ENCODE measurements at regions not wholly inside any gene's neighbourhood (a gene's known extent, or its start where the extent isn't known, plus 50 kb on each side); places are given as distances from the start of the nearest gene placed in this dataset.

DNA sequence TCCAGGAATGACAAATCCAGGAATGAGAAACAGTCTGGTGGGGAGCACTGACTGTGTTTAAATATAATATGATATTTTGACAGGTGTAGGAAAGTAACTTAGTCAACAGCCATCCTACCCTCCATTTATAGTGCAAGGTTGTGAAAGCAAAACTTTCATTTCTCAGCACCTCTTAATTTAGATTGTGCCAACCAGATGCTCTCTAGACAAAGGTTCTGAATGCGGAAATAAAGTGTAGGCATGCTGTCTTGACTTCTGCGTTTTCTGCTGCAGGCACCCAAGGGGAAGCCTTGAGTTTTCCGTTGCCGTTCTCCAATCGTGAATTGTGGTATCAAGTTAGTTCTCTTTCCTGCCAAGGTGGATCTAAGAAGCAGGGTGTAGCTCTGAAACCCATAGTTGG is 261.9 kb upstream of the SUCLG2 start:
- TF ChIP-seq CTCF (IDR thresholded peaks at IDR 0.05; ENCODE audit: low read length): no peak
- no peak for TF ChIP-seq EZH2 (IDR thresholded peaks at IDR 0.05; ENCODE audit: borderline replicate concordance, low read length)

Data from OCI-LY1 (cell line).